CD14-positive monocyte (primary cell): ENCODE measurements at regions not wholly inside any gene's neighbourhood (a gene's known extent, or its start where the extent isn't known, plus 50 kb on each side); places are given as distances from the start of the nearest gene placed in this dataset.

Experiments used
- DNase-seq, 3 donors: peaks; one replicate each; pipeline ENCODE4 v3.0.0-alpha.2; 2011 to 2022
- H2AFZ ChIP-seq: 2 replicates; pipeline ENCODE4 v1.6.0; 2012; ENCODE audit warnings: mild to moderate bottlenecking, low read depth, low read length, inconsistent platforms; ENCODE audit not compliant: insufficient read depth, poor library complexity, severe bottlenecking
- H3K27ac ChIP-seq, 2 donors: 1 replicate in 1 of 2; 2 replicates in 1 of 2; pipeline ENCODE4 v1.5.1; 2012 to 2013; ENCODE audit warnings: low read length in 2 of 2, control low read depth in 1 of 2, inconsistent platforms in 1 of 2, low read depth in 1 of 2, mild to moderate bottlenecking in 1 of 2
- H3K27me3 ChIP-seq, 2 donors: one replicate each; pipeline versions ENCODE4 v1.6.0 to v1.6.1; 2011 to 2013; ENCODE audit warnings: low read length in 2 of 2; ENCODE audit not compliant: control insufficient read depth in 2 of 2, insufficient read depth in 2 of 2
- H3K36me3 ChIP-seq, 2 donors: replicated peaks in 1 of 2; 1 replicate in 1 of 2; 2 replicates in 1 of 2; pipeline versions ENCODE4 v1.5.1 to v1.6.1; 2012 to 2013; ENCODE audit warnings: low read length in 2 of 2, control low read depth in 1 of 2, inconsistent platforms in 1 of 2, mild to moderate bottlenecking in 1 of 2; ENCODE audit not compliant: insufficient read depth in 2 of 2, control insufficient read depth in 1 of 2
- H3K4me1 ChIP-seq, 2 donors: 1 replicate in 1 of 2; 2 replicates in 1 of 2; pipeline versions ENCODE4 v1.5.1 to v1.6.1; 2012 to 2013; ENCODE audit warnings: low read length in 2 of 2, control low read depth in 1 of 2, inconsistent platforms in 1 of 2, mild to moderate bottlenecking in 1 of 2, moderate library complexity in 1 of 2; ENCODE audit not compliant: insufficient read depth in 2 of 2, control insufficient read depth in 1 of 2
- H3K4me2 ChIP-seq: replicated peaks from 2 replicates; pipeline ENCODE3; 2012; ENCODE audit warnings: low read length, moderate library complexity, mild to moderate bottlenecking; ENCODE audit not compliant: poor library complexity, severe bottlenecking; ENCODE audit errors: extremely low read depth
- H3K4me3 ChIP-seq, 3 experiments: fragments of 200-600 bp in 1 of 3; sonication (generic) in 1 of 3; replicated peaks in 1 of 3; 1 replicate in 2 of 3; 2 replicates in 1 of 3; pipeline ENCODE4 v1.5.1; 2011 to 2013; ENCODE audit warnings: low read length in 3 of 3, mild to moderate bottlenecking in 3 of 3, control low read depth in 2 of 3, low read depth in 2 of 3, inconsistent platforms in 1 of 3, moderate library complexity in 1 of 3
- H3K79me2 ChIP-seq: 2 replicates; pipeline ENCODE4 v1.6.0; 2012; ENCODE audit warnings: mild to moderate bottlenecking, control low read depth, inconsistent platforms, low read length, moderate library complexity; ENCODE audit not compliant: insufficient read depth
- H3K9ac ChIP-seq: 2 replicates; pipeline ENCODE4 v1.6.0; 2017; ENCODE audit warnings: low read length, mild to moderate bottlenecking; ENCODE audit not compliant: insufficient read depth, poor library complexity, severe bottlenecking
- H3K9me3 ChIP-seq, 2 donors: replicated peaks in 1 of 2; 1 replicate in 1 of 2; 2 replicates in 1 of 2; pipeline versions ENCODE4 v1.5.1 to v1.6.1; 2012 to 2013; ENCODE audit warnings: low read length in 2 of 2, control low read depth in 1 of 2; ENCODE audit not compliant: control insufficient read depth in 1 of 2, insufficient read depth in 1 of 2
- H4K20me1 ChIP-seq: 2 replicates; pipeline ENCODE4 v1.6.0; 2012; ENCODE audit warnings: mild to moderate bottlenecking, low read length, control low read depth, moderate library complexity; ENCODE audit not compliant: insufficient read depth
- H3K27ac Mint-ChIP-seq, 7 donors: one replicate each; pipeline ENCODE4 v1.8.0; 2020; ENCODE audit warnings: mild to moderate bottlenecking in 7 of 7, mixed read lengths in 7 of 7, moderate library complexity in 6 of 7, inconsistent platforms in 2 of 7
- H3K27me3 Mint-ChIP-seq, 3 donors: one replicate each; pipeline ENCODE4 v1.8.0; 2021 to 2022; ENCODE audit warnings: low read depth in 3 of 3, mild to moderate bottlenecking in 3 of 3, mixed read lengths in 3 of 3, moderate library complexity in 3 of 3, inconsistent platforms in 1 of 3
- H3K36me3 Mint-ChIP-seq, 2 donors: one replicate each; pipeline ENCODE4 v1.8.0; 2020; ENCODE audit warnings: mixed read lengths in 2 of 2, inconsistent platforms in 1 of 2, mild to moderate bottlenecking in 1 of 2
- H3K4me1 Mint-ChIP-seq: one replicate; pipeline ENCODE4 v1.8.0; 2020; ENCODE audit warnings: mild to moderate bottlenecking, mixed read lengths
- H3K4me3 Mint-ChIP-seq, 2 donors: one replicate each; pipeline ENCODE4 v1.8.0; 2020; ENCODE audit warnings: mild to moderate bottlenecking in 2 of 2, mixed read lengths in 2 of 2, moderate library complexity in 1 of 2
- H3K9me3 Mint-ChIP-seq, 7 donors: one replicate each; pipeline ENCODE4 v1.8.0; 2020 to 2022; ENCODE audit warnings: mixed read lengths in 7 of 7, mild to moderate bottlenecking in 6 of 7, moderate library complexity in 6 of 7, inconsistent platforms in 2 of 7
- CTCF ChIP-seq: fragments of 200-600 bp; IDR thresholded peaks from one replicate; pipeline ENCODE4 v1.8.0; 2022; ENCODE audit warnings: antibody characterized with exemption, mild to moderate bottlenecking
- WGBS: methylation state at CpG from one replicate; pipeline ENCODE4 v1.1.5; 2013; ENCODE audit warnings: missing lambda C conversion rate; ENCODE audit not compliant: insufficient coverage; 5-methylcytosine and 5-hydroxymethylcytosine counted together
- intact Hi-C, 2 donors: fragments of 100-400 bp; cut with micrococcal nuclease; formaldehyde crosslinking; loops; one replicate each; pipeline versions ENCODE4 v1.15.0 to v1.15.1; 2023

- Histone ChIP-seq H3K4me1 (no peaks in the 10 kb centered on the region), H2AFZ (no peak overlapping the region), H3K27ac (no peak overlapping the region), H3K9me3 (no peaks in the 10 kb centered on the region), H3K9ac (no peak overlapping the region), H4K20me1 (no peaks in the 10 kb centered on the region), H3K27me3 (no peaks in the 10 kb centered on the region), H3K36me3 (no peaks in the 10 kb centered on the region), H3K4me3 (no peak overlapping the region), H3K79me2 (no peaks in the 10 kb centered on the region), H3K4me2 (no peak overlapping the region)
- DNase-seq: no peak
- Mint-ChIP-seq H3K36me3 (no peaks in the 10 kb centered on the region), H3K27ac (no peak overlapping the region), H3K4me3 (no peak overlapping the region), H3K4me1 (no peaks in the 10 kb centered on the region), H3K9me3 (peaks cover 0 to 3% (median 0%) of the 10 kb centered on the region in 7 donors), H3K27me3 (peaks cover 1 to 3% (median 2%) of the 10 kb centered on the region in 3 donors)
- no peak for TF ChIP-seq CTCF
- WGBS: 94% methylated on average over 4 of the region's 4 CpGs
- intact Hi-C loops: no loop called here
Measured at GRCh38 chr10:126842356-126842755, 62.9 kb upstream of the DOCK1 start.

- H3K27ac ChIP-seq: no peak overlapping the region
- no peak overlapping the region for H3K4me2 ChIP-seq
- TF ChIP-seq CTCF: no peak
- no peaks in the 10 kb centered on the region for H3K4me1 ChIP-seq
- WGBS: 77% methylated on average over 3 of the region's 10 CpGs
- intact Hi-C loops: no loop called here
- H3K4me3 Mint-ChIP-seq: no peak overlapping the region
- no peak overlapping the region for H3K9ac ChIP-seq
- no peaks in the 10 kb centered on the region for H4K20me1 ChIP-seq
- no peak overlapping the region for H3K4me3 ChIP-seq
- H3K27ac Mint-ChIP-seq: no peak overlapping the region
- no peaks in the 10 kb centered on the region for H3K27me3 ChIP-seq
- H2AFZ ChIP-seq: no peak overlapping the region
- DNase-seq: no peak
- no peaks in the 10 kb centered on the region for H3K36me3 ChIP-seq
- H3K4me1 Mint-ChIP-seq: no peaks in the 10 kb centered on the region
- no peaks in the 10 kb centered on the region for H3K9me3 ChIP-seq
- H3K79me2 ChIP-seq: no peaks in the 10 kb centered on the region
- H3K36me3 Mint-ChIP-seq: no peaks in the 10 kb centered on the region
- H3K9me3 Mint-ChIP-seq: peaks cover 0 to 3% (median 0%) of the 10 kb centered on the region in 7 donors
- H3K27me3 Mint-ChIP-seq: peaks cover 1 to 3% (median 2%) of the 10 kb centered on the region in 3 donors
Measured at GRCh38 chr10:126842836-126843235, 62.4 kb upstream of the DOCK1 start.
